K562 (cell line): ENCODE measurements at regions not wholly inside any gene's neighbourhood (a gene's known extent, or its start where the extent isn't known, plus 50 kb on each side); places are given as distances from the start of the nearest gene placed in this dataset.

ENCODE experiments used
- HDAC6 ChIP-seq: IDR thresholded peaks from 2 replicates; pipeline ENCODE4 v1.6.1; 2012; ENCODE audit warnings: low read depth, mild to moderate bottlenecking, control low read depth, inconsistent platforms, low read length, moderate library complexity
- PPARD ChIP-seq: fragments of 250-450 bp; sonication (Bioruptor Pico); IDR thresholded peaks from 2 replicates; pipeline ENCODE4 v1.8.0; 2022; ENCODE audit warnings: inconsistent platforms, mild to moderate bottlenecking, moderate library complexity
- RUNX1 ChIP-seq: sonication (generic); IDR thresholded peaks from 2 replicates; pipeline ENCODE4 v1.6.1; 2016; ENCODE audit warnings: antibody characterized with exemption, low read depth
- SAFB2 ChIP-seq: fragments of 200-400 bp; formaldehyde crosslinking; IDR thresholded peaks from 2 replicates; pipeline ENCODE4 v1.6.1; 2018; ENCODE audit warnings: borderline replicate concordance, low read length, low read depth, moderate library complexity; ENCODE audit not compliant: severe bottlenecking
- U2AF1 ChIP-seq: fragments of 200-400 bp; formaldehyde crosslinking; optimal IDR thresholded peaks from 2 replicates; pipeline ENCODE3; 2017; ENCODE audit warnings: mild to moderate bottlenecking, low read depth, low read length, moderate library complexity
- ZNF609 ChIP-seq: sonication (generic); formaldehyde crosslinking; IDR thresholded peaks from 2 replicates; pipeline ENCODE4 v1.8.1; 2023; ENCODE audit warnings: missing genetic modification reagents, mild to moderate bottlenecking, borderline replicate concordance

DNA sequence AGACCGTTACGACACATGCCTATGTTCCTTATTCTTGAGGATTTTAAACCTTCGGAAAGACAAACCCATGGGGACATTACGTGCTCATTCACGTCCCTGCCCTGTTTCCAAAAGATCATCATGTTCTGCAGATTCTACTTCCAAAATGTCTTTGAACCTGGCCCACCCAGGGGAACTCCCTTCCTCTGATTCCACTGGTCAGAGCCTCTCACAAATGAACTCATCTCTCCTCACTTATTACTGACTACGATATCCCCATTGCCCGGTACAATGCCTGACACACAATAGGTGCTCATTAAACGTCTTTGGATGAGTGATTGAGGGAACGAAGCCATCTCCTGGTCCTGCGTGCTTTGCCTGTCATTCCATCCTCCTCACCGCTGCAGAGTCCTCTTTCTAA lies 168.3 kb upstream of the RNF32 start (continued):
- TF ChIP-seq U2AF1 (no peak), SAFB2 (no peak), PPARD (CRISPR knock-in tag) (no peak), RUNX1 (no peak), ZNF609 (CRISPR knock-in tag) (no peak), HDAC6 (no peak)
